MCF 10A (cell line): ENCODE measurements at regions not wholly inside any gene's neighbourhood (a gene's known extent, or its start where the extent isn't known, plus 50 kb on each side); places are given as distances from the start of the nearest gene placed in this dataset.
A peak's percentile ranks its signal among the peaks of the same experiment; 100 is the strongest.

Experiments
- BruUV-seq: library from RNA; stranded (reverse); fragments of 400-500 nt; replicated peaks from 2 replicates; lab custom pipeline; 2021; lab: Mats Ljungman, UMichigan
- CTCF ChIA-PET: fragments of 300-600 bp; sonication (Branson Sonifier 250); formaldehyde crosslinking; extraction: SDS; loops from one replicate; lab custom pipeline; 2021; ENCODE audit warnings: antibody characterized with exemption, inconsistent platforms; lab: Yijun Ruan, JAX
- POLR2A ChIA-PET: fragments of 300-600, 350-650 bp; sonication (Branson Sonifier 250); formaldehyde crosslinking; extraction: SDS; loops from one replicate; lab custom pipeline; 2020; ENCODE audit warnings: antibody characterized with exemption, inconsistent platforms; lab: Yijun Ruan, JAX
- DNase-seq: peaks from one replicate; pipeline ENCODE4 v3.0.0-alpha.2; 2018; ENCODE audit not compliant: unreplicated experiment
- H3K27ac Mint-ChIP-seq: one replicate; pipeline ENCODE4 v1.8.0; 2022; ENCODE audit warnings: mild to moderate bottlenecking, low read depth, mixed read lengths; ENCODE audit not compliant: unreplicated experiment
- H3K27me3 Mint-ChIP-seq: one replicate; pipeline ENCODE4 v1.8.0; 2022; ENCODE audit warnings: mixed read lengths; ENCODE audit not compliant: insufficient read depth, unreplicated experiment
- H3K36me3 Mint-ChIP-seq: one replicate; pipeline ENCODE4 v1.8.0; 2022; ENCODE audit warnings: mild to moderate bottlenecking, moderate library complexity, mixed read lengths; ENCODE audit not compliant: insufficient read depth, unreplicated experiment
- H3K4me1 Mint-ChIP-seq: one replicate; pipeline ENCODE4 v1.8.0; 2022; ENCODE audit warnings: mixed read lengths; ENCODE audit not compliant: insufficient read depth, unreplicated experiment
- H3K4me3 Mint-ChIP-seq: one replicate; pipeline ENCODE4 v1.8.0; 2022; ENCODE audit warnings: mild to moderate bottlenecking, moderate library complexity, mixed read lengths; ENCODE audit not compliant: unreplicated experiment
- H3K9me3 Mint-ChIP-seq: one replicate; pipeline ENCODE4 v1.8.0; 2022; ENCODE audit warnings: mixed read lengths; ENCODE audit not compliant: unreplicated experiment
- CTCF ChIP-seq: fragments of 200-600 bp; IDR thresholded peaks from one replicate; pipeline ENCODE4 v1.8.0; 2022; ENCODE audit warnings: antibody characterized with exemption, mild to moderate bottlenecking; ENCODE audit not compliant: unreplicated experiment
- intact Hi-C: fragments of 100-400 bp; cut with micrococcal nuclease; formaldehyde crosslinking; loops from 2 replicates; pipeline ENCODE4 v1.14.1; 2022

DNA sequence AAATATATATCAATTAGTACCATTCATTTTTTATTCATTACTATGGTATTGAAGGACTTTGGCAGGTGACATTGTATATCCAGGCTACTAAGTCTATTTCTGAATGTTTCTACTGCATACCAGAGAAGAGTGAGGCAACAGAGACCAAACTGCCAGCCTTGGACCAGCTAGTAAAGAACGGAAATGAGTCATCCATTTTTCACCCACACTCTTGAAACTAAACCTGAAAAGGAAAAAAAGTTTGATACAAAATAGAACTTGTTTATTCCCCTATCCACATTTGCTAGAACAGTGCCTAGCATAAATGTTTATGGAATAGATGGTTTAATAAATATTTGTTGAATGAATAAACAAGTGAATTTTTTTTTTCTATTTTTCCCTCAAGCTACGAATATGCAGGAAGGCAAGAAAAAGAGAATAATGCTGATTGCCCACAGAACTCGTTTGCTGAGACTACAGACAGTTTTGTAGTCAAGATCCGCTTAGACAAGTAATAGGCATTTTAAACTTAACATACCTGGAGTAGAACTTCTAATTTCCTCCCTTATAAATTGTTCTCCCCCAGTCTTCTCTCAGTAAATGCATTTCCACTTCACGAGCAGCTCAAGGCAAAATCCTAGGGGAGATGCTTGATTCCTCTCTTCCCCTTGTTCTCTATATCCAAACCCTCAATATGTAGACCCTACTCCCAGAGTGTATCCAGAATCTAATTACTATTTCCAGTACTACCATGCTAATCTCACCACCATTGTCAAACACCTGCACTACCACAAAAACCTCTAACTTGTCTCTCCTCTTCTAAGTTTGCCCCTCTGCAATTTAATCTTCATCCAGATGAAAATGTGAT, 146.2 kb upstream of the RASA1 start:
- Mint-ChIP-seq H3K4me1 (peaks cover 35% of the 10 kb centered on the region), H3K27me3 (no peaks in the 10 kb centered on the region), H3K27ac (peak overlapping the region; percentile 8), H3K4me3 (peak overlapping the region; percentile 16), H3K9me3 (no peaks in the 10 kb centered on the region), H3K36me3 (no peaks in the 10 kb centered on the region)
- intact Hi-C loops = loop anchor here (1.0 to 2.0 kb wide), 2 partner anchors 29 to 147 kb away; no protein-coding TSS in a partner anchor
- peak; percentile 88 for DNase-seq
- no TSS peak for BruUV-seq
- ChIA-PET POLR2A (interaction anchor here (0.6 to 2.6 kb wide), 7 partner anchors 14 to 277 kb away, joined by 3 to 15 read pairs (median 4); partner anchors contain the start of gene RASA1), CTCF (interaction anchor here (0.7 to 1.0 kb wide), 2 partner anchors 9 to 30 kb away, joined by 3 to 5 read pairs; no protein-coding TSS in a partner anchor)
- no peak for TF ChIP-seq CTCF

- H3K4me1 Mint-ChIP-seq = peaks cover 39% of the 10 kb centered on the region
Measured at GRCh38 chr5:87122151-87122977, 145.3 kb upstream of the RASA1 start.

GRCh38 chr5:87125766-87126165, 141.9 kb upstream of the RASA1 start:
- Mint-ChIP-seq H3K27me3 (no peaks in the 10 kb centered on the region), H3K27ac (no peak overlapping the region), H3K4me3 (no peak overlapping the region), H3K9me3 (no peaks in the 10 kb centered on the region), H3K36me3 (no peaks in the 10 kb centered on the region), H3K4me1 (peaks cover 39% of the 10 kb centered on the region)
- ChIA-PET POLR2A (interaction anchor here (1.0 kb wide), 1 partner anchor 142 kb away, joined by 5 read pairs; the partner anchor contains the start of gene RASA1), CTCF (no interaction called here)
- no TSS peak for BruUV-seq
- DNase-seq = no peak
- no peak for TF ChIP-seq CTCF
- intact Hi-C loops = no loop called here

More at GRCh38 chr5:87122151-87122977, 145.3 kb upstream of the RASA1 start:
- BruUV-seq = no TSS peak
- no peak for TF ChIP-seq CTCF
- POLR2A ChIA-PET = interaction anchor here (0.6 to 2.6 kb wide), 9 partner anchors 10 to 289 kb away, joined by 3 to 15 read pairs (median 4); partner anchors contain the start of gene RASA1
- peak overlapping the region; percentile 16 for H3K4me3 Mint-ChIP-seq
- H3K27me3 Mint-ChIP-seq = no peaks in the 10 kb centered on the region
- no peaks in the 10 kb centered on the region for H3K36me3 Mint-ChIP-seq
- no peak for DNase-seq
- H3K9me3 Mint-ChIP-seq = no peaks in the 10 kb centered on the region
- intact Hi-C loops = no loop called here
- CTCF ChIA-PET = interaction anchor here (0.6 to 1.0 kb wide), 3 partner anchors 8 to 138 kb away, joined by 3 to 5 read pairs (median 4); no protein-coding TSS in a partner anchor
- peak overlapping the region; percentile 8 for H3K27ac Mint-ChIP-seq
